ENCODE measurements at regions not wholly inside any gene's neighbourhood (a gene's known extent, or its start where the extent isn't known, plus 50 kb on each side); places are given as distances from the start of the nearest gene placed in this dataset.

DNA sequence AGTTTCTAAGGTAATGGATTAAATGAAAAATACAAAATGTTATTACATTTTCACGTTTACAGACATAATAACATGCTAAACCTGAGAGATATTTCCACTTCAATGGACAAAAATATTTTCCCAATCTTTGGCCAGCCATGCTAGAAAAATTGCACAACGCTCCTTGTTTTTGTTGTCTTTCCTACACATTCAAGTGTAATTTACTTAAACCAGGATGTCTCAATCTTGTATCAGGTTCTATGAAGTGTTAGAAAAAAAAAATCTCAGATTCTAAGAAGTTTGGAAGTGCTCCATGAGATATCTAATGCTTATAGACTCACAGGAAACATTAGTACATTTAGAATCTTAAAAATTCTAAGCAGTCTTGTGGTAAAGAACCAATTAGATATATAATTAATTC, 141.8 kb upstream of the SLC35G4 start:
- no peak for TF ChIP-seq CTCF (IDR thresholded peaks at IDR 0.05)
- TF ChIP-seq POLR2A (IDR thresholded peaks at IDR 0.05), result no peak

All from right lobe of liver (tissue), 4 donors.